Neural cell (in vitro differentiated cells): ENCODE measurements at regions not wholly inside any gene's neighbourhood (a gene's known extent, or its start where the extent isn't known, plus 50 kb on each side); places are given as distances from the start of the nearest gene placed in this dataset.

Source experiments
- MXI1 ChIP-seq: fragments of 450-650 bp; conservative IDR thresholded peaks from 2 replicates; pipeline ENCODE4 v1.6.1; 2014; ENCODE audit warnings: antibody characterized with exemption, mild to moderate bottlenecking; ENCODE audit not compliant: poor library complexity, severe bottlenecking
- POLR2AphosphoS5 ChIP-seq: IDR thresholded peaks from 2 replicates; pipeline ENCODE4 v1.6.1; 2012
- RAD21 ChIP-seq: fragments of 450-650 bp; conservative IDR thresholded peaks from 2 replicates; pipeline ENCODE4 v1.6.1; 2014; ENCODE audit warnings: antibody characterized with exemption, mild to moderate bottlenecking, moderate library complexity
- TF ChIP-seq, protein P1 (sequence below): fragments of 450-650 bp; IDR thresholded peaks from 2 replicates; pipeline ENCODE4 v1.5.1; 2014; ENCODE audit warnings: antibody characterized with exemption, mild to moderate bottlenecking, moderate library complexity; ENCODE audit not compliant: poor library complexity, severe bottlenecking
- TF ChIP-seq, protein P2 (sequence below): IDR thresholded peaks from 2 replicates; pipeline ENCODE4 v1.6.1; 2012; ENCODE audit warnings: borderline replicate concordance

DNA sequence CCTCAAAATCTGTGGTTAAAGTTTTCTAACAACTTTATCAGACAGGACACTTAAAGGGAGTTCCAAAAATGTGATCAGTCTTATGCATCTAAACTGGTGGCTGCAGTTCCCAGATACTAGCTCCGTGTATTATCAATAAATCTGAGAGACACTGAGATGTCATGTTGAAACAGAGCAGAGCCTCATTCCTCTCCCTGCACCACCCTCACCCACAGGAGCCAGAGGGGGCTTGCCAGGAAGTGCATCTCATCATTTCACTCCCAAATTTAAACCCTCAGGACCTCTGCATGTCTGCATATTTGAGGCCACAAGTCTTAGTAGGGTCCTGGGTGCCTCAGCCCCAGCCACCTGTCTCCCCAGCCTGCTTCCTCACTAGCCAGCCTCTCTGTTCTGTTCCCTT, 167.4 kb upstream of the NTM start:
- TF ChIP-seq POLR2AphosphoS5 (no peak), RAD21 (no peak), MXI1 (no peak)
- TF ChIP-seq, protein P1, sequence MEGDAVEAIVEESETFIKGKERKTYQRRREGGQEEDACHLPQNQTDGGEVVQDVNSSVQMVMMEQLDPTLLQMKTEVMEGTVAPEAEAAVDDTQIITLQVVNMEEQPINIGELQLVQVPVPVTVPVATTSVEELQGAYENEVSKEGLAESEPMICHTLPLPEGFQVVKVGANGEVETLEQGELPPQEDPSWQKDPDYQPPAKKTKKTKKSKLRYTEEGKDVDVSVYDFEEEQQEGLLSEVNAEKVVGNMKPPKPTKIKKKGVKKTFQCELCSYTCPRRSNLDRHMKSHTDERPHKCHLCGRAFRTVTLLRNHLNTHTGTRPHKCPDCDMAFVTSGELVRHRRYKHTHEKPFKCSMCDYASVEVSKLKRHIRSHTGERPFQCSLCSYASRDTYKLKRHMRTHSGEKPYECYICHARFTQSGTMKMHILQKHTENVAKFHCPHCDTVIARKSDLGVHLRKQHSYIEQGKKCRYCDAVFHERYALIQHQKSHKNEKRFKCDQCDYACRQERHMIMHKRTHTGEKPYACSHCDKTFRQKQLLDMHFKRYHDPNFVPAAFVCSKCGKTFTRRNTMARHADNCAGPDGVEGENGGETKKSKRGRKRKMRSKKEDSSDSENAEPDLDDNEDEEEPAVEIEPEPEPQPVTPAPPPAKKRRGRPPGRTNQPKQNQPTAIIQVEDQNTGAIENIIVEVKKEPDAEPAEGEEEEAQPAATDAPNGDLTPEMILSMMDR, result no peak
- TF ChIP-seq, protein P2, sequence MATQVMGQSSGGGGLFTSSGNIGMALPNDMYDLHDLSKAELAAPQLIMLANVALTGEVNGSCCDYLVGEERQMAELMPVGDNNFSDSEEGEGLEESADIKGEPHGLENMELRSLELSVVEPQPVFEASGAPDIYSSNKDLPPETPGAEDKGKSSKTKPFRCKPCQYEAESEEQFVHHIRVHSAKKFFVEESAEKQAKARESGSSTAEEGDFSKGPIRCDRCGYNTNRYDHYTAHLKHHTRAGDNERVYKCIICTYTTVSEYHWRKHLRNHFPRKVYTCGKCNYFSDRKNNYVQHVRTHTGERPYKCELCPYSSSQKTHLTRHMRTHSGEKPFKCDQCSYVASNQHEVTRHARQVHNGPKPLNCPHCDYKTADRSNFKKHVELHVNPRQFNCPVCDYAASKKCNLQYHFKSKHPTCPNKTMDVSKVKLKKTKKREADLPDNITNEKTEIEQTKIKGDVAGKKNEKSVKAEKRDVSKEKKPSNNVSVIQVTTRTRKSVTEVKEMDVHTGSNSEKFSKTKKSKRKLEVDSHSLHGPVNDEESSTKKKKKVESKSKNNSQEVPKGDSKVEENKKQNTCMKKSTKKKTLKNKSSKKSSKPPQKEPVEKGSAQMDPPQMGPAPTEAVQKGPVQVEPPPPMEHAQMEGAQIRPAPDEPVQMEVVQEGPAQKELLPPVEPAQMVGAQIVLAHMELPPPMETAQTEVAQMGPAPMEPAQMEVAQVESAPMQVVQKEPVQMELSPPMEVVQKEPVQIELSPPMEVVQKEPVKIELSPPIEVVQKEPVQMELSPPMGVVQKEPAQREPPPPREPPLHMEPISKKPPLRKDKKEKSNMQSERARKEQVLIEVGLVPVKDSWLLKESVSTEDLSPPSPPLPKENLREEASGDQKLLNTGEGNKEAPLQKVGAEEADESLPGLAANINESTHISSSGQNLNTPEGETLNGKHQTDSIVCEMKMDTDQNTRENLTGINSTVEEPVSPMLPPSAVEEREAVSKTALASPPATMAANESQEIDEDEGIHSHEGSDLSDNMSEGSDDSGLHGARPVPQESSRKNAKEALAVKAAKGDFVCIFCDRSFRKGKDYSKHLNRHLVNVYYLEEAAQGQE, result no peak
